Stimulated activated CD4-positive, alpha-beta T cell treated with anti-CD3 and anti-CD28 coated beads, Interleukin-2, amount 100 ng/mL, for 4 hours (primary cell): ENCODE measurements at regions not wholly inside any gene's neighbourhood (a gene's known extent, or its start where the extent isn't known, plus 50 kb on each side); places are given as distances from the start of the nearest gene placed in this dataset.
"Not testable (repeated sequence)": the region's sequence is repeated elsewhere in the genome, so short reads cannot be mapped to it uniquely, and the experiment has no call there.

ENCODE experiments used
- DNase-seq: peaks from one replicate; pipeline ENCODE4 v3.0.0-alpha.2; 2020; ENCODE audit warnings: low read depth

- no peak for DNase-seq
Observed at GRCh38 chr5:2381861-2382260, 369.6 kb downstream of the IRX2 start.

- DNase-seq: no peak
Observed at GRCh38 chr5:2381070-2381469, 370.4 kb downstream of the IRX2 start.

- no peak for DNase-seq
Observed at GRCh38 chr5:2378976-2379375, 372.5 kb downstream of the IRX2 start.

GRCh38 chr5:2378108-2378507 lies 373.4 kb downstream of the IRX2 start:
- DNase-seq: no peak

- DNase-seq: no peak
Observed at GRCh38 chr5:2376486-2376885, 375.0 kb downstream of the IRX2 start.

- DNase-seq: no peak
Observed at GRCh38 chr5:2375757-2376250, 375.7 kb downstream of the IRX2 start.

GRCh38 chr5:2375291-2375690 lies 376.2 kb downstream of the IRX2 start:
- no peak for DNase-seq

GRCh38 chr5:2374703-2375102 lies 376.8 kb downstream of the IRX2 start:
- no peak for DNase-seq

GRCh38 chr5:2373631-2374030 lies 377.8 kb downstream of the IRX2 start:
- no peak for DNase-seq

- DNase-seq: no peak
Observed at GRCh38 chr5:2371419-2371710, 380.1 kb downstream of the IRX2 start.

GRCh38 chr5:2370626-2371418 lies 380.7 kb downstream of the IRX2 start:
- no peak for DNase-seq

GRCh38 chr5:2369178-2369577 lies 382.3 kb downstream of the IRX2 start:
- no peak for DNase-seq

- DNase-seq: no peak
Observed at GRCh38 chr5:2366816-2367215, 384.7 kb downstream of the IRX2 start.

GRCh38 chr5:2357309-2357708 lies 394.2 kb downstream of the IRX2 start:
- no peak for DNase-seq

- no peak for DNase-seq
Observed at GRCh38 chr5:2355859-2356258, 395.6 kb downstream of the IRX2 start.

- no peak for DNase-seq
Observed at GRCh38 chr5:2353871-2354440, 397.5 kb downstream of the IRX2 start.

GRCh38 chr5:2353211-2353610 lies 398.3 kb downstream of the IRX2 start:
- DNase-seq: no peak

- no peak for DNase-seq
Observed at GRCh38 chr5:2352101-2352861, 399.2 kb downstream of the IRX2 start.

- not testable (repeated sequence) for DNase-seq
Observed at GRCh38 chr5:2349768-2350167, 401.7 kb downstream of the IRX2 start.

GRCh38 chr5:2338686-2339085 lies 412.8 kb downstream of the IRX2 start:
- no peak for DNase-seq

GRCh38 chr5:2335733-2336515 lies 415.6 kb downstream of the IRX2 start:
- DNase-seq: no peak

GRCh38 chr5:2335125-2335732 lies 416.2 kb downstream of the IRX2 start:
- no peak for DNase-seq
